HepG2 (cell line): ENCODE measurements at regions not wholly inside any gene's neighbourhood (a gene's known extent, or its start where the extent isn't known, plus 50 kb on each side); places are given as distances from the start of the nearest gene placed in this dataset.

Experiments used
- ATAC-seq: fragments of 200-7000 bp; cut with Tn5 transposase; 3 replicates; pipeline ENCODE4 v1.9.1; 2020; ENCODE audit warnings: mild to moderate bottlenecking, moderate library complexity
- BruUV-seq: library from RNA; stranded (reverse); fragments of 400-500 nt; replicated peaks from 2 replicates; lab custom pipeline; 2021; lab: Mats Ljungman, UMichigan
- CTCF ChIA-PET: fragments of 300-600 bp; formaldehyde crosslinking; extraction: SDS; loops from one replicate; lab custom pipeline; 2021; ENCODE audit warnings: low total read pairs, inconsistent platforms, low intra/inter-chr PET ratio; lab: Yijun Ruan, JAX
- POLR2A ChIA-PET: fragments of 350-600 bp; sonication (Branson Sonifier 250); formaldehyde crosslinking; loops from one replicate; lab custom pipeline; 2020; ENCODE audit warnings: antibody characterized with exemption, inconsistent platforms; lab: Yijun Ruan, JAX
- DNase-seq: peaks from one replicate; pipeline ENCODE4 v3.0.0-alpha.2; 2015; ENCODE audit warnings: low spot score
- FAIRE-seq: peaks from 3 replicates; lab custom pipeline; 2011; peaks lifted over from hg19 to GRCh38; lab: Jason Lieb, UNC
- H2AFZ ChIP-seq: one replicate; pipeline ENCODE4 v1.6.1; 2011; ENCODE audit warnings: low read length, inconsistent platforms
- H3K27ac ChIP-seq: fragments of 300-600 bp; 3 replicates; pipeline ENCODE4 v1.8.0; 2011; ENCODE audit warnings: mixed run types, mild to moderate bottlenecking, mixed read lengths, low read length, inconsistent platforms; ENCODE audit not compliant: insufficient read depth; ENCODE audit errors: extremely low read length
- H3K27me3 ChIP-seq, 2 experiments: fragments of 200-600 bp in 1 of 2; 2 replicates in 1 of 2; 3 replicates in 1 of 2; pipeline versions ENCODE4 v1.6.0 to v1.8.0; 2011; ENCODE audit warnings: low read length in 2 of 2, mild to moderate bottlenecking in 2 of 2, moderate library complexity in 2 of 2, inconsistent platforms in 1 of 2; ENCODE audit not compliant: insufficient read depth in 2 of 2, control insufficient read depth in 1 of 2
- H3K36me3 ChIP-seq, 2 experiments: fragments of 200-600 bp in 1 of 2; replicated peaks in 1 of 2; 2 replicates in 1 of 2; 3 replicates in 1 of 2; pipeline versions ENCODE4 v1.5.1 to v1.8.0; 2011; ENCODE audit warnings: low read length in 2 of 2, inconsistent platforms in 1 of 2; ENCODE audit not compliant: insufficient read depth in 2 of 2, control insufficient read depth in 1 of 2
- H3K4me1 ChIP-seq: 2 replicates; pipeline ENCODE4 v1.5.1; 2012; ENCODE audit warnings: low read length, inconsistent platforms; ENCODE audit not compliant: insufficient read depth
- H3K4me2 ChIP-seq: 2 replicates; pipeline ENCODE4 v1.6.0; 2011; ENCODE audit warnings: low read depth, low read length, inconsistent platforms
- H3K4me3 ChIP-seq, 3 experiments: fragments of 200-600 bp in 1 of 3; sonication (generic), shearing (Covaris generic) in 1 of 3; replicated peaks in 1 of 3; 2 replicates each; pipeline ENCODE4 v1.5.1; 2011 to 2016; ENCODE audit warnings: low read length in 3 of 3, inconsistent platforms in 2 of 3, low read depth in 2 of 3, mild to moderate bottlenecking in 2 of 3, control low read depth in 1 of 3, mixed read lengths in 1 of 3; ENCODE audit not compliant: insufficient read depth in 1 of 3
- H3K79me2 ChIP-seq: one replicate; pipeline ENCODE4 v1.6.1; 2011; ENCODE audit warnings: low read length, inconsistent platforms; ENCODE audit not compliant: insufficient read depth
- H3K9ac ChIP-seq: 2 replicates; pipeline ENCODE4 v1.6.0; 2011; ENCODE audit warnings: mild to moderate bottlenecking, low read depth, low read length, inconsistent platforms; ENCODE audit not compliant: insufficient read depth
- H3K9me3 ChIP-seq: 2 replicates; pipeline ENCODE4 v1.5.1; 2012; ENCODE audit warnings: mild to moderate bottlenecking, low read length
- H4K20me1 ChIP-seq: 2 replicates; pipeline ENCODE4 v1.6.0; 2011; ENCODE audit warnings: inconsistent platforms, mild to moderate bottlenecking, low read length, moderate library complexity; ENCODE audit not compliant: insufficient read depth
- ATF7 ChIP-seq, 2 experiments: fragments of 450-650 bp in 1 of 2; sonication (generic) in 1 of 2; formaldehyde crosslinking in 1 of 2; IDR thresholded peaks; 2 replicates each; pipeline versions ENCODE4 v1.4.0 to v1.6.1; 2016 to 2020; ENCODE audit warnings: antibody characterized with exemption in 1 of 2, mild to moderate bottlenecking in 1 of 2, missing genetic modification reagents in 1 of 2
- HDAC2 ChIP-seq: sonication (generic); formaldehyde crosslinking; IDR thresholded peaks from 2 replicates; pipeline ENCODE4 v1.4.0; 2020; ENCODE audit warnings: missing genetic modification reagents
- KLF15 ChIP-seq: sonication (generic); formaldehyde crosslinking; IDR thresholded peaks from 2 replicates; pipeline ENCODE4 v1.8.1; 2023; ENCODE audit warnings: borderline replicate concordance, mild to moderate bottlenecking, inconsistent platforms, missing genetic modification reagents, mixed read lengths
- MAZ ChIP-seq, 2 experiments: sonication (generic) in 1 of 2; formaldehyde crosslinking in 1 of 2; IDR thresholded peaks; 2 replicates each; pipeline versions ENCODE4 v1.5.0 to v1.6.1; 2012 to 2020; ENCODE audit warnings: low read depth in 2 of 2, mild to moderate bottlenecking in 2 of 2, borderline replicate concordance in 1 of 2, improper control_type of control experiment in 1 of 2, low read length in 1 of 2, missing genetic modification reagents in 1 of 2, moderate library complexity in 1 of 2
- MXI1 ChIP-seq: IDR thresholded peaks from 3 replicates; pipeline ENCODE4 v1.6.1; 2012; ENCODE audit warnings: low read depth, low read length, inconsistent platforms, borderline replicate concordance
- SNRNP70 ChIP-seq: fragments of 200-400 bp; formaldehyde crosslinking; IDR thresholded peaks from 2 replicates; pipeline ENCODE4 v1.6.1; 2017; ENCODE audit warnings: mild to moderate bottlenecking, low read depth, low read length, moderate library complexity
- STAT6 ChIP-seq: sonication (generic); formaldehyde crosslinking; IDR thresholded peaks from 2 replicates; pipeline ENCODE4 v1.4.0; 2020; ENCODE audit warnings: missing genetic modification reagents, mild to moderate bottlenecking, borderline replicate concordance
- WIZ ChIP-seq: sonication (generic); formaldehyde crosslinking; IDR thresholded peaks from 2 replicates; pipeline ENCODE4 v1.5.1; 2020; ENCODE audit warnings: mild to moderate bottlenecking, missing genetic modification reagents
- ZFX ChIP-seq: sonication (generic); formaldehyde crosslinking; IDR thresholded peaks from 2 replicates; pipeline ENCODE4 v1.4.0; 2020; ENCODE audit warnings: mild to moderate bottlenecking, low read depth, missing genetic modification reagents, moderate library complexity
- ZNF430 ChIP-seq: sonication (generic); formaldehyde crosslinking; IDR thresholded peaks from 2 replicates; pipeline ENCODE4 v1.9.0; 2021; ENCODE audit warnings: mild to moderate bottlenecking, missing genetic modification reagents
- ZSCAN25 ChIP-seq: sonication (generic); formaldehyde crosslinking; IDR thresholded peaks from 2 replicates; pipeline ENCODE4 v1.8.0; 2022; ENCODE audit warnings: mild to moderate bottlenecking, missing genetic modification reagents
- WGBS: methylation state at CpG from one replicate; pipeline ENCODE4 v1.1.6; 2017; ENCODE audit warnings: low lambda C conversion rate; 5-methylcytosine and 5-hydroxymethylcytosine counted together
- in situ Hi-C: cut with HindIII; loops from 2 replicates; pipeline ENCODE4 v1.10.0; 2017; ENCODE audit warnings: low pct_unique_long_range_greater_than_20kb; ENCODE audit not compliant: extremely low pct_ligation_motif_present
- intact Hi-C: fragments of 100-400 bp; cut with micrococcal nuclease; formaldehyde crosslinking; loops from one replicate; pipeline ENCODE4 v1.10.0; 2022; ENCODE audit not compliant: unreplicated experiment
- TF ChIP-seq, protein P1 (sequence below): sonication (generic); formaldehyde crosslinking; IDR thresholded peaks from 2 replicates; pipeline ENCODE4 v1.4.0; 2020; ENCODE audit warnings: mild to moderate bottlenecking, missing genetic modification reagents
- TF ChIP-seq, protein P2 (sequence below): sonication (generic); formaldehyde crosslinking; IDR thresholded peaks from 2 replicates; pipeline ENCODE4 v1.8.1; 2023; ENCODE audit warnings: mild to moderate bottlenecking, moderate library complexity, missing genetic modification reagents
- TF ChIP-seq, protein P3 (sequence below): sonication (generic); formaldehyde crosslinking; IDR thresholded peaks from 2 replicates; pipeline ENCODE4 v1.8.1; 2022; ENCODE audit warnings: low read depth, mild to moderate bottlenecking, missing genetic modification reagents

DNA sequence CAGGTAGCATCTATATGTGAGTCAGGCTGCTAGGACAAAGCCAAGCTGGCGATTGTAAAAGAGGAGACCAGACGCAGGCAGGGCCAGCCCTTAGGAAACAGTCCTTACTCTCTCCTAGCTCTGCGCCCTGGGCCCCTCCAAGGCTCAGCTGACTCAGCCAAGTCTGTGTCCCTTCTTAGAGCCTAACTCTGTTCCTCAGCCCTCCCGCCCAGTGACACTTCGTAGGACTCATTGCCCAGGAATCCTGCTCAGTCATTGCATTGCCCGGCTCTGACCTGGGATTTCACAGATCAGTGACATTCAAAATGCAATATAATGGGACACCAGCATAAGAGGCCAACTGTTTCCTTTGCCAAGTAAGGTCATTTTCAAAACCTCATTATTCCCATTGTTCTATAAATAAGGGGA, 244.2 kb downstream of the TLE3 start (continued):
- TF ChIP-seq SNRNP70: no peak
- no peak for TF ChIP-seq MXI1
- TF ChIP-seq HDAC2 (CRISPR knock-in tag): no peak
- TF ChIP-seq ZSCAN25 (CRISPR knock-in tag): no peak

- in situ Hi-C loops: no loop called here
- FAIRE-seq (no peak), DNase-seq (no peak), ATAC-seq (no peak)
- TF ChIP-seq, protein P1, sequence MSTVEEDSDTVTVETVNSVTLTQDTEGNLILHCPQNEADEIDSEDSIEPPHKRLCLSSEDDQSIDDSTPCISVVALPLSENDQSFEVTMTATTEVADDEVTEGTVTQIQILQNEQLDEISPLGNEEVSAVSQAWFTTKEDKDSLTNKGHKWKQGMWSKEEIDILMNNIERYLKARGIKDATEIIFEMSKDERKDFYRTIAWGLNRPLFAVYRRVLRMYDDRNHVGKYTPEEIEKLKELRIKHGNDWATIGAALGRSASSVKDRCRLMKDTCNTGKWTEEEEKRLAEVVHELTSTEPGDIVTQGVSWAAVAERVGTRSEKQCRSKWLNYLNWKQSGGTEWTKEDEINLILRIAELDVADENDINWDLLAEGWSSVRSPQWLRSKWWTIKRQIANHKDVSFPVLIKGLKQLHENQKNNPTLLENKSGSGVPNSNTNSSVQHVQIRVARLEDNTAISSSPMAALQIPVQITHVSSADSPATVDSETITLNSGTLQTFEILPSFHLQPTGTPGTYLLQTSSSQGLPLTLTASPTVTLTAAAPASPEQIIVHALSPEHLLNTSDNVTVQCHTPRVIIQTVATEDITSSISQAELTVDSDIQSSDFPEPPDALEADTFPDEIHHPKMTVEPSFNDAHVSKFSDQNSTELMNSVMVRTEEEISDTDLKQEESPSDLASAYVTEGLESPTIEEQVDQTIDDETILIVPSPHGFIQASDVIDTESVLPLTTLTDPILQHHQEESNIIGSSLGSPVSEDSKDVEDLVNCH (CRISPR knock-in tag): no peak
- TF ChIP-seq MAZ (IDR thresholded peaks at IDR 0.05; ENCODE audit: borderline replicate concordance, low read depth, low read length): no peak
- TF ChIP-seq MAZ (CRISPR knock-in tag; IDR thresholded peaks at IDR 0.05; ENCODE audit: low read depth): no peak
- no peak for TF ChIP-seq KLF15 (CRISPR knock-in tag)
- no peak for TF ChIP-seq WIZ
- TF ChIP-seq, protein P2, sequence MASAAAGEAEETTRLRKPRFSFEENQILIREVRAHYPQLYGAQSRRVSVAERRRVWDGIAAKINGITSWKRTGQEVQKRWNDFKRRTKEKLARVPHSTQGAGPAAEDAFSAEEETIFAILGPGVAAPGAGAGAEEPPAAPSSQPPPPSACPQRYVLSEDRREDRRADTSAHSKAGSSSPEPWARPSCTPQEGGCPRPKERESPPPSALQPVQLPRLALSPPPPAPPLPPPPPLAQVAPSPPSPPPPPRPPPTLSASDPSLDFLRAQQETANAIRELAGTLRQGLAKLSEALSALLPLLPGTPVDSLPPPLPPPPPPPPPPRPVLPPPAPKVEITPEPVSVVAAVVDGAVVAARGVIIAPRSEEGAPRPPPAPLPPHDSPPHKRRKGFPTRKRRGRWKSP (CRISPR knock-in tag): no peak
- TF ChIP-seq ZFX (CRISPR knock-in tag): no peak
- no peak for TF ChIP-seq ATF7 (IDR thresholded peaks at IDR 0.05)
- no peak for TF ChIP-seq ATF7 (CRISPR knock-in tag; IDR thresholded peaks at IDR 0.05)
- TF ChIP-seq, protein P3, sequence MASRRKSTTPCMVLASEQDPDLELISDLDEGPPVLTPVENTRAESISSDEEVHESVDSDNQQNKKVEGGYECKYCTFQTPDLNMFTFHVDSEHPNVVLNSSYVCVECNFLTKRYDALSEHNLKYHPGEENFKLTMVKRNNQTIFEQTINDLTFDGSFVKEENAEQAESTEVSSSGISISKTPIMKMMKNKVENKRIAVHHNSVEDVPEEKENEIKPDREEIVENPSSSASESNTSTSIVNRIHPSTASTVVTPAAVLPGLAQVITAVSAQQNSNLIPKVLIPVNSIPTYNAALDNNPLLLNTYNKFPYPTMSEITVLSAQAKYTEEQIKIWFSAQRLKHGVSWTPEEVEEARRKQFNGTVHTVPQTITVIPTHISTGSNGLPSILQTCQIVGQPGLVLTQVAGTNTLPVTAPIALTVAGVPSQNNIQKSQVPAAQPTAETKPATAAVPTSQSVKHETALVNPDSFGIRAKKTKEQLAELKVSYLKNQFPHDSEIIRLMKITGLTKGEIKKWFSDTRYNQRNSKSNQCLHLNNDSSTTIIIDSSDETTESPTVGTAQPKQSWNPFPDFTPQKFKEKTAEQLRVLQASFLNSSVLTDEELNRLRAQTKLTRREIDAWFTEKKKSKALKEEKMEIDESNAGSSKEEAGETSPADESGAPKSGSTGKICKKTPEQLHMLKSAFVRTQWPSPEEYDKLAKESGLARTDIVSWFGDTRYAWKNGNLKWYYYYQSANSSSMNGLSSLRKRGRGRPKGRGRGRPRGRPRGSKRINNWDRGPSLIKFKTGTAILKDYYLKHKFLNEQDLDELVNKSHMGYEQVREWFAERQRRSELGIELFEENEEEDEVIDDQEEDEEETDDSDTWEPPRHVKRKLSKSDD (CRISPR knock-in tag): no peak
- no peak for TF ChIP-seq STAT6
- no peak for TF ChIP-seq ZNF430 (CRISPR knock-in tag)
- no peaks in the 10 kb centered on the region for H3K4me1 ChIP-seq
- no peak overlapping the region for H3K27ac ChIP-seq
- H4K20me1 ChIP-seq: no peaks in the 10 kb centered on the region
- POLR2A ChIA-PET: no interaction called here
- no TSS peak for BruUV-seq
- H3K27me3 ChIP-seq: peaks cover 6 to 34% of the 10 kb centered on the region in 2 experiments
- H3K79me2 ChIP-seq: no peaks in the 10 kb centered on the region
- no peak overlapping the region for H2AFZ ChIP-seq
- no peak overlapping the region for H3K9ac ChIP-seq
- WGBS: 2% methylated on average over 4 of the region's 4 CpGs
- no peak overlapping the region for H3K4me2 ChIP-seq
- intact Hi-C loops: no loop called here
- no peaks in the 10 kb centered on the region for H3K9me3 ChIP-seq
- CTCF ChIA-PET: no interaction called here
- no peak overlapping the region for H3K4me3 ChIP-seq
- H3K36me3 ChIP-seq: no peaks in the 10 kb centered on the region
These were observed 243.7 kb downstream of the TLE3 start for GRCh38 chr15:69854001-69854400.
